ENCODE measurements at regions not wholly inside any gene's neighbourhood (a gene's known extent, or its start where the extent isn't known, plus 50 kb on each side); places are given as distances from the start of the nearest gene placed in this dataset.
A peak's percentile ranks its signal among the peaks of the same experiment; 100 is the strongest.

- no peak for DNase-seq (ENCODE audit: low read depth)
Measured at GRCh38 chr2:144156736-144157640, 362.9 kb downstream of the ZEB2 start.

DNA sequence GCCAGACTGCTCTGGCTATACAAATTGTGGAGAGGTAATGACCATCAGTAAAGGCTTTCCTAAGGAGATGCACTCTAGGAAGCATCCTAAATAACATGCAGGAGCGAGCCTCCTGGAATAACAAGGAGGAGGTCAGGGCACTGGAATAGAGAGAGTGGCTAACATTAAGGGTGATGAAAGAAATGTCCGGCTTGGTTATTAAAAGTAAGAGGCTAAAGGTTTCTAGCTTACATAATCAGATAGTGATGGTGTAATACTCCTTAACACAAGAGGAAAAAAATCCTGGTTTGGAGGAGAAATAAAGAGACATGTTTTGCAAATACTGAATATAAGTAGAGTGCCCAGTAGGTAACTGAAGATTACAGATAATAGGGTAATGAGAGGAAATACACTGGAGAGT lies 365.7 kb downstream of the ZEB2 start:
- peak; percentile 65 for DNase-seq (ENCODE audit: low read depth)

DNA sequence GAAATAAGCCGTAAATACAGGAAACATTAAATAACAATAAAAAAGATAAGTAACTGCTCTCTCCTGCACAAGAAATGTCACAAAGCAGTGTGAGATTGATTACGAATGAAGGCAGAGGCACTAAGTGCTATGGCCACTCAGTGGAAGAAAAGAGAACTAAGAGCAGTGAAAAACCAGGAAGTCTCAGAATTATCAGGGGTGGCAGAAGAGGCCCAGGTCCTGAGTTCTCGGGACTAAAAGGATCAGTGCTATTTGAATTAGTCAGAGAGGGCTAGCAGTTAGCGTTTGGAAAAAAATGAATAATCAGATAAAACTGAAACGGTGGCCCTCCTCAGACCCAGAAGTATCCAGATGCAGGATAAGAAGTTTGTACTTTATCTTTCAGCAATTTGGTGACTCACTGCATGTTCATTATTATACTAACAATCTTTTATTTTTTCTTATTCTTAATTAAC lies 367.1 kb downstream of the ZEB2 start:
- DNase-seq (ENCODE audit: low read depth), result peak; percentile 65

- DNase-seq (ENCODE audit: low read depth), result no peak
Measured at GRCh38 chr2:144151851-144152250, 368.1 kb downstream of the ZEB2 start.

GRCh38 chr2:144151405-144151804 lies 368.5 kb downstream of the ZEB2 start:
- no peak for DNase-seq (ENCODE audit: low read depth)

DNA sequence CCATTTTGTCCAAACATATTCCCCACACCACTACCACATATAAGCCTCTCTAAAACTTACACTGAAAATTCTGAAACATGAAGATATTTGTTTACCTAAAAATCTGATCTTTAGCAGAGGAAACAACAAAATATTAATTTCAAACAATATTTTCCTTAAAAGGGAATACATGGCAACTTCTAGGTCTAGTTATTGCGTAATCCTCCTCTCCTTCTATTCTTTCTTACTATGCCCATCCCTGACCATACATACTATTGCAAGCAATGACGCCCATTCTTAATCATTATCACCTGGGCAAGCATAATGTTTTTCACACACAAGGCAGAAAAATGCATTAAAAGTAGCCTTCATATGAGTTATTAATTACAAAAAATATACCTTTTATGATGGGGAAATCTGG lies 372.6 kb downstream of the ZEB2 start:
- DNase-seq (ENCODE audit: low read depth), result no peak

DNA sequence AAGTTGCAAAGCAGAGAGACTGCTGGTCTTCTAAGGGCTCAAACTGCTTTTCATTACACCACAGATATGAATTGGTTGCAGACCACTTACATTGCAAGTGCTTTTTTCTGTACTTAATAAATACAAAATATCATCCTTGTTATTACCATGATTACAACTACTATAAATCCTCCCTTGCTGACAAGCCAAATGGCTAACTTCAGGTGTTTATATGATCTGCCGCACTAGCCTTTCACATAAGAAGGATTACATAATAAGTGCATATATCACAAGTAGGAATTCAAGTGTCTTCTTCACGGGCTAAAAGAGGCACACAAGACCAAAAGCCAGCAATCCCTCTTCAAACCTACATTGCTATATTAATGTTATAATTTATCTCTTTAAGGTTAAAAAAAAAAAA lies 373.0 kb downstream of the ZEB2 start:
- DNase-seq (ENCODE audit: low read depth), result no peak

DNA sequence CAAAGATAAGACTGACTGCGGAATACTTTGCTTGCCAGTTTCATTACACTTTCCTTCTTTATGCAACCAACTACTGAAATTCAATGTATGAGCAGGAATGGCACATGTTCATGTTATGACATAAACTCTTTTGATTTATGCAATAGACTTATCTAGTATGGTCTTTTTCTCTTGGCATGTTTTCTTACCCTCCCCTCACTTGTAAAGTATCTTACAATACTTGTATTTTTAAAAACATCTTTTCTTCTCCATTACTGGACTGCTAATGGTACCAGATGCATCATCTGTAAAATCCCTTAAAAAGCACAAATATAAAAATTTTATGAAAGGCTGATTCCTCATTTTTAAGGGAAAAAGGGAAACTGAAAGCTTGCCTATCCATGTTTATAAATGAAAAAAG lies 373.8 kb downstream of the ZEB2 start:
- peak; percentile 44 for DNase-seq (ENCODE audit: low read depth)

- DNase-seq (ENCODE audit: low read depth), result no peak
Measured at GRCh38 chr2:144143294-144144151, 376.4 kb downstream of the ZEB2 start.

GRCh38 chr2:144140891-144141290 lies 379.0 kb downstream of the ZEB2 start:
- no peak for DNase-seq (ENCODE audit: low read depth)

GRCh38 chr2:144137705-144138428 lies 382.1 kb downstream of the ZEB2 start:
- DNase-seq (ENCODE audit: low read depth), result peak; percentile 60

- no peak for DNase-seq (ENCODE audit: low read depth)
Measured at GRCh38 chr2:144137272-144137671, 382.6 kb downstream of the ZEB2 start.

GRCh38 chr2:144136297-144137010 lies 383.5 kb downstream of the ZEB2 start:
- DNase-seq (ENCODE audit: low read depth), result peak; percentile 72

DNA sequence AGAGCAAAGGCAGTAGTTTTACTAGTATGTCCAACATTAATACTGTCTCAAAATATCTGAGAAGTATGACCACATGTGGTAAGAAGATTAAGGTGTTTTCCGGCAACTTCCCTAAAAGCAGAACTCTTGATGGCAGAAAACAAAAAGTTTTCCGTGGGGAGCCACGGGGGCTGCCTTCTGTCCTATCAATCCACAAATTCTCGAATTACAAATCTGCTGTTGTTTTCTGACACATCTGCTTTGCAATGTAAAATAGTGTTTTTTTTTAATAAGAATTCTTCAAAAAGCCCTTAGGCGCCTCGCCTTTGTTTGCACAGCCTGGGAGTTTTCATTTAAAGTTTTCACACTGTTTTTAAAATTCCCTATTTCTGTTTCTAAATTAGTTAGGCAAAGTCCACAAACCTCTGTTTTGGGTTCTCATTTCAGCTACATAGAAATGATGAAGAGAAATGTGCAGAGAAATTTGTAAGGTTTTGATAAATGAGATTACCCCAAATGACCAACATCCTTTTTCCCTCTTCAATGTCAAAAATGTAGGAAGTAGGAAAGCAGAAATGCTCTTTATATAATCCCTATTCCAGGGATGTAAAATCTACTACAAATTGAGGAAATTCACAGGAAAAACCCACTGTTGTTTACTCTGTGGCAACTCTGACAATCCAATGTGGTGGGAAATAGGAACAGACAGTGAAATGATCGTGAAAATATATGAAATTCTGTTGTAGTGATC lies 385.8 kb downstream of the ZEB2 start:
- DNase-seq (ENCODE audit: low read depth), result no peak

GRCh38 chr2:144132357-144132756 lies 387.6 kb downstream of the ZEB2 start:
- no peak for DNase-seq (ENCODE audit: low read depth)

- peak; percentile 21 for DNase-seq (ENCODE audit: low read depth)
Measured at GRCh38 chr2:144131042-144131441, 388.9 kb downstream of the ZEB2 start.

DNA sequence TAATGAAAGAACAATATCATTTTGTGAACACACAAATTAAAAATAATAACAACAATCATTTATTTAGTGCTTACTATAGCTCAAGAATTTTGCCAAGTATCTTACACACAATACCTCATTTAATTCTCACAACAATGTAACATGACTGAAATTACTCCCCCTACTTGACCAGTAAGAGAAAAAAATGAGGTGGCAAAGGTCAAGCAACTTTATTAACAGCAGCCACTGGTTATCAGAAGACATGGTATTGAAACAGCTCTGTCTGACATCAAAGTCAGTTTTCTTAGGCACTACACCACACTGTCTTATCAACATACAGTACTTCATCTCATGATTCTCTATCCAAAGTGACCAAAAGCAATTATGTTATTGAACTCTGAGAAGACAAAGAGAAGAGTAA lies 389.4 kb downstream of the ZEB2 start:
- DNase-seq (ENCODE audit: low read depth), result no peak

DNA sequence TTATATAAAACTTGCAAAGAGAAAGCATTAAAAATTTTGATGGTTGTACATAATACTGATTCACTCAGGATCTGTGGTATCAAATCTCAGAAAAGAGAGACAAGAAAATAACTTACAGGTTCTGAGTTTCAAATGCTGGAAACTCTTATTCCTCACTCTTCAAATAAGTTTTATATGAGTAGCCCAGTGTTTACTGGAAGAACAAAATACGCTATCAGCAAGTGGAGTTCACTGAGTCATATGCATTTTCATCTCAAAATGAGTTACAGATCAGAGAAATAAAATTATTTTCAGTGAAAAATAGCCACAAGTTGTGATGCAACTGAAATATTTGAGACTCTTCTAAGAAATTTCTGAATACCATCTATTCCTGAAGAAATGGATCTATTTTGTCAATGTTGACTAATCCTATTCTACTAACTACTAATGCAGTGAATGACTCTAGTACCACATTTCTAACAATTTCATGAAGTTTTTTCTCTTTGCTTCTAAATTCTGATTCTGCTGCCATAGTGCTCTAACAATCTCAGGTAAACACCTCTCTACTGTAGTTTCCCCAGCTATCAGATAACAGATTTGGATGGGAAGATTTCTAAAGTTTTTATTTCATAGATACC lies 391.7 kb downstream of the ZEB2 start:
- DNase-seq (ENCODE audit: low read depth), result peak; percentile 17

GRCh38 chr2:144127693-144128092 lies 392.2 kb downstream of the ZEB2 start:
- DNase-seq (ENCODE audit: low read depth), result no peak

- no peak for DNase-seq (ENCODE audit: low read depth)
Measured at GRCh38 chr2:144126302-144126701, 393.6 kb downstream of the ZEB2 start.

Data from amniotic epithelial cell (primary cell).